HG03565 (cell line): ENCODE measurements at regions not wholly inside any gene's neighbourhood (a gene's known extent, or its start where the extent isn't known, plus 50 kb on each side); places are given as distances from the start of the nearest gene placed in this dataset.
A peak's percentile ranks its signal among the peaks of the same experiment; 100 is the strongest.
"Not testable (repeated sequence)": the region's sequence is repeated elsewhere in the genome, so short reads cannot be mapped to it uniquely, and the experiment has no call there.

Experiments
- ATAC-seq: cut with Tn5 transposase; IDR thresholded peaks from one replicate; pipeline ENCODE4 v1.9.1; 2021; ENCODE audit warnings: mild to moderate bottlenecking, moderate library complexity; ENCODE audit not compliant: unreplicated experiment

DNA sequence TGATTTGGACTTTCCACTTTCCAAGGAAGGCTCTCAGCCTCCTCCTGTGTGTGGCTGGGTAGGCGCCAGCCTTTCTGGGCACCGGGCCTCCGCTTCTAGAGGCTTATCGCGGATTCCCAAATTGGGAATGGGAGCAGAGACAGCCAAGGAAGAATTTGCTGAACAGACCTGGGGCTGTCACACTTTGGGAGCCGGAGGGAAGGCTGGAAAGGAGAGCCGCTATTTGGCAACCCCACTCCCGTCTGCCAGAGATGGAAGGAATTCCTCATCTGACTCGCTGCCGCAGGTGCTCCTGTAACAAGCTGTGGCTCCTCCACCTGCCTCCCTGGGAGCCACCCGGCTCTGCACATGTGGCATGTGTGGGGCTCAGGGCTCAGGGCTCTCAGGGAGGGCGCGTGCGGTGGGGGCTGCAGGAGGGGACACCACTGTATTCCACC is 50.8 kb upstream of the ECHDC3 start:
- no peak for ATAC-seq

DNA sequence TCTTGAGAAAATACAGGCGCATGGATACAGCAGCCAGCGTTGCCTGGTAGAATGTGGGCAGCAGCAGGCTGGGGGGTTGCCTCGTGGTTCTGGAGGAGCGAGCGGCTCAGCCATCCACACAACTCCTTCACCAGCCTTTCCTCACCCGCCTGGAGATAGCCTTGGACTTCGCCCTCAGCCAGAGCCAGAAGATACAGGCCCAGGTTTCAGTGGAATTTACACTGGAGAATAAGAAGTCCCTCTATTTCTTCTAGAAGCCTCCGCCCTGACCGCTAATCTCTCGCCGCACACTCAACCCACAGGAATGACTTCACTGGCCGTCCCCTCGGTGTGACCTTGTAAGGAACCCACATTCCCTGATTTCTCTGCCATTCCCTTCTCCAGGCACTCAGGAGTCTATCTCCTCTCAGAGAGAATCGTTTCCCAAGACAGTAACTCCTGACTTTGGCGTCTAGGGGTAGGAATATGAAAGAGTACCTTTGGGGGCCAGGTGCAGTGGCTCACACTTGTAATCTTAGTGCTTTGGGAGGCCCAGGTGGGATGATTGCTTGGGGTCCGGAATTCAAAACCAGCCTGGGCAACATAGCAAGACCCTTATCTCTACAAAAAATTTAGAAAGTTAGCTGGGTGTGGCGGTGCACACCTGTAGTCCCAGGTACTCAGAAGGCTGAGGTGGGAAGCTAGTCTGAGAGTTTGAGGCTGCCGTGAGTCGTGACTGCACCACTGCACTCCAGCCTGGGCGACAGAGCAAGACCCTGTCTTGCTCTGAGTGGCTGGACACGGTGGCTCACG is 52.0 kb upstream of the ECHDC3 start:
- no peak for ATAC-seq

DNA sequence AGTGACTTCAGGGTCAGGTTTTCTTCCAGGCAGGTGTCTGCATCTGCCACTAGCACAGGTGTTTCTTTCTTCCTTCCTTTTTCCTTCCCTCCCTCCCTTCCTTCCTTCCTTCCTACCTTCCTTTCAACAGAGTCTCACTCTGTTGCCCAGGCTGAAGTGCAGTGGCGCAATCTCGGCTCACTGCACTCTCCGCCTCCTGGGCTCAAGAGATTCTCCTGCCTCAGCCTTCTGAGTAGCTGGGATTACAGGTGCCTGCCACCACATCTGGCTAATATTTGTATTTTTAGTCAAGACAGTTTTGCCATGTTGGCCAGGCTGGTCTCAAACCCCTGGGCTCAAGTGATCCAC is 53.8 kb upstream of the ECHDC3 start:
- ATAC-seq = not testable (repeated sequence)

DNA sequence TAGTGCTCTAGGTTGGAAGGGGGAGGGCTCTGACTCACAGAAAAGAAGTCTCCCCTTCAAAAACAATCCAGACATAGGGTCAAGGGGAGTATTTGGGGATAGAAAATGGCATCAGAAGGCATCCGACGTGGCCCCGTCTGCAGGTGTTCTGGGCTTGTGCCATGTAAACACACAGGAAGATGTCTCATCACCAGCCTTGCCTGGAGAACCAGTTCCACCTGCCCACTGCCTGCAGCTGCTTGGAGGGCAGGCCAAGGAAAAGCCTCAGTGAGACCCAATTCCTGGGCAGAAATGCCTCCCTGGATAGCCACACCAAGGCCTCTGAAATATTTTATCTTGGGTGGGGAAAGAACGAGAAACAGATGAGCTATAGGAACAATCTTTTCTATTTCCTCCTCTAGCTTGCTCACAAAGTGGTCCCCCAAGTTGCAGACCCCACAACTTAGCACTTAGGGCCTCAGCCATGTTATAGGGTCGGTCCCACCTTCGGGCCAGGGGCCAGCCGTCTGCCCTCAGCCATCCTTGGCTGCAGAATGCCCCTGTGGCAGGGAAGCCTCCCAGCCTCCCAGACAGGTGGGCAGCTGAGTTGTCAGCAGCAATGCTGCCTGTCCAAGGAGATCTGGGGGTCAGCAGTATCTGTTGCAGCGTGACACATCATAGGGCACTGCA is 54.3 kb upstream of the ECHDC3 start:
- no peak for ATAC-seq

DNA sequence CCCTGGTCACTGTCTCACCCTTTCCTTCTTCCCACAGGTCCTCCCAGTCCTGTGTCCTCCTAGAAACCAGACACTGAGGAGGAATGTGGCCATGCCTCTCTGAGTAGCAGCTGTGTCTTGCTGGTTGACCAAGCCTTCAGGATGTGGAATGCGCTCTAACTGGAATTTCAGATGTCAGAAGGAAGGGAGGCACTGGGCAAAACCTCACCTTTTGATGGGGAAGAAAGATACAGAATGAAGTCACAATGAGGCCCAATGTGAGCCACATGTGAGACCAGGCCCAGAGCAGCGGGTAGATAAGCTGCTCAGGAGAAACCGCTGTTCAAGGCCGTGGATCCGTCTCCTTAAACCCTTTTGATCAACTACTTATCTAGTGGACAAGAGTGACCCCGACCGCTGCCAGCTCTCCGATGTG is 54.8 kb upstream of the ECHDC3 start:
- ATAC-seq = no peak

DNA sequence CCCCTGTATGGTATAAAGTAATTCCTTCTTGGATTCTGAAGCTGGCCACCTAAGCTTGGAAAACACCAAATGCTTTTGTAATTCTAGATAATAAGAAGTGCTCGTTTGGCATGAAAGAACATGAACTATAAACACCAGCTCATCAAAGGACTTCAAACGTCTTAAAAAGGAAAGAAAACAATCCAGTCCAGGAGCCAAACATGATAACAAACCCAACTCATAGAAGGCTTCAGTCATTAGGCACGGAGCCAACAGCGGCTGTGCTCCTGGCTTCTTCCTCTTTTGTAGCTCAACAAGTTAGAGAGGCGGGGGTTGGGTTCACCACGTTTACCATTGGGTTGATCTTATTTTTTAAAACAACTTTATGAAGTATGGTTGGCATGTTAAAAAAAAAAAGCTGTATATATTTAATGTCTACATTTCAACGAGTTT is 56.4 kb upstream of the ECHDC3 start:
- no peak for ATAC-seq

DNA sequence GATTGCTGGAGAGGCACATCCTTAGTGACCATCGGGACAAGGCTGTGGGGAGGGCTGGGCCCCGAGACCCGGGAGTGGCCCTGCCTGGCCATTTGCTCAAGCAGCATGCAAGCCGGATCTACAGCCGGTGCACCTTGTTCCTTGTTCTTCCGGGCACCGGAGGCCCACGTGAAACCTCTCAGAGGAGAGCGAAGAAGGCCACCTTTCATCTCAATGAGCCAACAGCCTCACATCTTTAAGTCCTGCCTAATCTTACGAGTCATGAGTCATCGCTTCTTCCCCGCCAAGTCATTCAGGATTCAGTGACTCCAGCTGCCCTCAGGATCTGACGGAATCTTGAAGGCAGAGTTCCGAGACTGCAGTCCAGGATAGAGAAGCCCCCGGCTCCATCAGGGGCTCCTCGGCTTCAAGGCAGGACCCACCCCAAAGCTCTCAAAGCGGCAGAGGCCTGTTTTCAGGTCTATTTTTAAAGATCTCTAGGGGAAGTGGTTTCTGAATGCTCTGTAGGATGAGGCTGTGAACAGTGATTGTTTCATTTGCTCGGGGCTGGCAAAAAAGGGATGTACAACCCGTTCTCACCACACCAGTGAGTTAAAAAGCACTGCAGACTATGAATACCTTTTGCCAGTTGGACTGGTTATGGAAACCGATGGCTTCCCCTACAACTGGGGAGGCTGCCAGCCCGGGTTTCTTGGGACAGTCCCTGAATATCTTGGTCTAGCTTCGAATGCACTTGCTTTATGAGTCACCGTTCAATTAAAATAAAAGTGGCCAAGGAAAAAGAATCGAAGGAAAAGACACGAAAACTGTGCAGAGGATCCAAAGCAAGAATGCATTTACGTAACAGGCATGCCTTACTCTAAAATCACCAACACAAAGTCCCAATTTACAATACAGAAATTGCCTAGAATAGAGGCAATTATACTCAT is 57.2 kb upstream of the ECHDC3 start:
- ATAC-seq = peak; percentile 52

DNA sequence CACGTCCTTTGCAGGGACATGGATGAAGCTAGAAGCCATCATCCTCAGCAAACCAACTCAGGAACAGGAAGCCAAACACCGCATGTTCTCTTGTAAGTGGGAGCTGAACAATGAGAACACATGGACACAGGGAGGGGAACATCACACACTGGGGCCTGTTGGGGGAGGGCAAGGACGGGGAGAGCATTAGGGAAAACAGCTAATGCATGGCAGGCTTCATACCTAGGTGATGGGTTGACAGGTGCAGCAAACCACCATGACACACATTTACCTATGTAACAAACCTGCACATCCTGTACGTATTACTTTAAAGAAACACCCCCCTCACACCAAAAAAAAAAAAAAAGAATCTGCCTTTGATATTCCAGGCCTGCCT is 57.9 kb upstream of the ECHDC3 start:
- not testable (repeated sequence) for ATAC-seq

DNA sequence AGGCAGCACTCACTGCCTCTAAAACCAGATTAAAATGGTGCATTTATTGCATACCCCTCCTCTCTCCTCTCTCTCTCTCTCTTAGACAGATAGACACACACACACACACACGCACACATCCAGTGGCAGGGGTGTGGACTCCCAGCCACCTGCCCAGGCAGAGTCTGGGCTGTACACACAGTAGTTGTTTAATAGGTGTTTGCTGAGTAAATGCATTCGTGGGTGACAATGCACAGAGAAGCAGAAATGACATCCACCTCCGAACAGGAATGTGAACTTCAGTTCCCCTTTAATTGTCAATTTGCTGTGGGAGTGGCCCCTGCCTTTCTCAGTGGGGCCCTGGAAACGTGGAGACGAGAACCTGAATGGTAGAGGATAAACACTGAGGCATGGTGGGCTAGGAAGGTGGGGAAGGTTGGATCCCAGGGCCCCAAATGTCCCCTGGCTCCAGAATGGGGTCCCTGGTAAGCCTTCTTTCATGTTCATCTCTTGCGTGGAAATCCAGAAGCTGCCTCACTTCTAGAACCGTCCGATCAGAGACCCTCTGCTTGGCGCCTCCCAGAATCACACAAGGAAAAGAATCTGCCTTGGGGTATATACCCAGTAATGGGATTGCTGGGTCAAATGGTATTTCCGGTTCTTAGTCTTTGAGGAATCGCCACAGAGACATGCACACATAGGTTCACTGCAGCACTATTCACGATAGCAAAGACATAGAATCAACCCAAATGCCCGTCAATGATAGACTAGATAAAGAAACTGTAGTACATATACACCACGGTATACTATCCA is 58.5 kb upstream of the ECHDC3 start:
- no peak for ATAC-seq

DNA sequence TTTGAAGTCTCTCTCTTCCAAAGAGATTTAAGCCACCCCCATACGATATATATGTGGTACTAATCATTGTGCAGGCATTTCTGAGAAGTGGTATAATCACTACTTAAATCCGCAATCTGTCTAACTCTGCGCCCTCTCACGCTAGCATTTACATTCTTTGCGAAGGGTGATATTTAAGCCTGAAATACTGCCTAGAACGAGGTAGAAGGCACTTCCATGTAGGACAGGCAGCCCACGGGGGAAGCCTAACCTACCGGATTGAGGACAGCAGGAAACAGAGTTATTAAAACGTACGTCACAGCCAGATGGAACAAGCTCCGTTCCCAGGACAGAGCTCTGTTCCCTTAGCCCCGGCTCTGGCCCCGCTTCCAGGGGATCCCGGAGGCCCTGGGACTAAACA is 59.3 kb upstream of the ECHDC3 start:
- ATAC-seq = no peak

DNA sequence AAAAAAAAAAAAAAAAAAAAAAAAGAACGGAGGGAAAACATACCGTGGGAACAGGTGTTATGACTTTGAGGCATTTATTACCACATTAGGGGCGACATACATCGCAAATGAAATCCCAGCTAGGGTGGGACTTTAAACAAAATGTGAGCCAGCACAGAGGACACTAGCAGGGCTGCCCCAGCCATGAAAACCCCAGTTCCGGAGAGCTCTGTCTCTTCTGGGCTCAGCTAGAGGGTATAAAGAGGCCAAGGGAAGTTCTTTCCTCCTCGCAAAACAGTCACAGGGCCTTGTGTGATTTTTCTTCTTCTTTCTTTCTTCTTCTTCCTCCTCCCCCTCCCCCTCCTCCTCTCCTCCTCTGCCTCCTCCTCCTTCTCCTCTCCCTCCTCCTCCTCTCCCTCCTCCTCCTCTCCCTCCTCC is 59.9 kb upstream of the ECHDC3 start:
- no peak for ATAC-seq

DNA sequence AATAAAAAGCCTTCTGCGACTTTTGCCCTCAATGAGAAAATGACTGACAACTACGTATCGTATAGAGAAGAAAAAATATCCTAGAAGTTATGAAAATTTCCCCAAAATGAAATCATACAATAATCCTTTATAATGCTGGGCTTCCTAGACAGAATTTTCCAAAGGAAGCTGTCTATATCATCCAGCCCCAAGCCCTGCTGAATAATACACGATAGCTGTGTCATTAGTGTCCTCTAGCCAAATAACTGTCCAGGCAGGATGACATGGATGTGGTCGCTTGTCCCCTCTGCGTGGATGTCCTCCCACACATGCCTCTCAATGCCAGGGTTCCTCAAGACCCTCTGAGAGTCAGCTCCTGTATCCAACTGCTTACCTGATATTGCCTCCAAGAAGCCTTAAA is 61.7 kb upstream of the ECHDC3 start:
- no peak for ATAC-seq

DNA sequence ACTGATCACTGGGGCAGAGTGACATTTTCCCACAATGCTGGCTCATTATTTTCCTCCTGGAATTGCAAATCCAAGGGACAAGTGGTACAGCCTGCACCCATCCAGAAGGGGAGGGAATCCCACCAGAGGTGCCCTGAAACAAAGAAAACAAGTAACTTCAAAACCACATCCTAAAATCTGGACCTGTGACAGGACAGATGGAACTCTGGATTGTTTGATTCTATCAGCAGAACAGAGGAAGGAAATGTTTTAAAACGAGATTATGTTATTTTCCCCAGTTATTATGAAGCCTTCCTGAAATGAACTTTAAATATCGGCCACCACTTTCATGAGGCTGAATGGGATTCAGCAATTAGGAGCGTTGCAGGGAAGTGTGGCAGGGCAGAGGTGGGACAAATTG is 62.2 kb upstream of the ECHDC3 start:
- ATAC-seq = no peak

DNA sequence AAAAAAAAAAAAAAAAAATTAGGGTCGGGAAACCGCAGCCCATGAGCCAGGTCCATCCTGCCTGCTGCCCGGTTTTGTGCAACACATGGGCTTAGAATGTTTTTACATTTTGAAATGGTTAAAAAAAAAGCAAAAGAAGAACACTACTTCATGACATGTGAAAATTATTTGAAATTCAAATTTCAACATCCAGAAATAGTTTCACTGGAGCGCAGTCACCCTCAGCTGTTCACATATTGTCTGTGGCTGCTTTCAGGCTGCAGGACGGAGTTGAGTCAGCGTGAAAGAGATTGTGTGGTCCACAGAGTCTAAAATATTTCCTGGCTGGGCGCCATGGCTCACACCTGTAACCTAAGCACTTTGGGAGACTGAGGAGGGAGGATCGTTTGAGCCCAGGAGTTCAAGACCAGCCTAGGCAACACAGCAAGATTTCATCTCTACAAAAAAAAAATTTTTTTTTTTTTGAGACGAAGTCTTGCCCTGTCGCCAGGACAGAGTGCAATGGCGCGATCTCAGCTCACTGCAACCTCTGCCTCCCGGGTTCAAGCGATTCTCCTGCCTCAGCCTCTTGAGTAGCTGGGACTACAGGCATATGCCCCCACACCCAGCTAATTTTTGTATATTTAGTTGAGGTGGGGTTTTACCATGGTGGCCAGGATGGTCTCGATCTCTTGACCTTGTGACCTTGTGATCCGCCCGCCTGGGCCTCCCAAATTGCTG is 63.9 kb upstream of the ECHDC3 start:
- ATAC-seq = peak; percentile 90

DNA sequence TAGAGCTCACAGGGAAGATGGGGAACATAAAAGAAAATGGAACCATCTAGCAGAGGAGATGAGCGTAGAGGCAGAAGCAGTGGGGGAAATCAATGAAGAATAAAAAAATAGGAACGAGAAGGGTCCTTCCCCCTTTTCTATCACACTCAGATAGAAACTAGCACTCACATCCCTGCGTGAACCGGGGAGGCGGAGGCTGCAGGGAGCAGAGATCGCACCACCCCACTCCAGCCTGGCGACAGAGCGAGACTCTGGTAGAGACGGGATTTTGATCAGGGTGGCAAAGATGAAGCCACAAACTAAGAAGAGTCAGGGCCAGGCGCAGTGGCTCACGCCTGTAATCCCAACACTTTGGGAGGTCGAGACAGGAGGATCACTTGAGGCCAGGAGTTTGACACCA is 64.7 kb upstream of the ECHDC3 start:
- ATAC-seq = no peak

DNA sequence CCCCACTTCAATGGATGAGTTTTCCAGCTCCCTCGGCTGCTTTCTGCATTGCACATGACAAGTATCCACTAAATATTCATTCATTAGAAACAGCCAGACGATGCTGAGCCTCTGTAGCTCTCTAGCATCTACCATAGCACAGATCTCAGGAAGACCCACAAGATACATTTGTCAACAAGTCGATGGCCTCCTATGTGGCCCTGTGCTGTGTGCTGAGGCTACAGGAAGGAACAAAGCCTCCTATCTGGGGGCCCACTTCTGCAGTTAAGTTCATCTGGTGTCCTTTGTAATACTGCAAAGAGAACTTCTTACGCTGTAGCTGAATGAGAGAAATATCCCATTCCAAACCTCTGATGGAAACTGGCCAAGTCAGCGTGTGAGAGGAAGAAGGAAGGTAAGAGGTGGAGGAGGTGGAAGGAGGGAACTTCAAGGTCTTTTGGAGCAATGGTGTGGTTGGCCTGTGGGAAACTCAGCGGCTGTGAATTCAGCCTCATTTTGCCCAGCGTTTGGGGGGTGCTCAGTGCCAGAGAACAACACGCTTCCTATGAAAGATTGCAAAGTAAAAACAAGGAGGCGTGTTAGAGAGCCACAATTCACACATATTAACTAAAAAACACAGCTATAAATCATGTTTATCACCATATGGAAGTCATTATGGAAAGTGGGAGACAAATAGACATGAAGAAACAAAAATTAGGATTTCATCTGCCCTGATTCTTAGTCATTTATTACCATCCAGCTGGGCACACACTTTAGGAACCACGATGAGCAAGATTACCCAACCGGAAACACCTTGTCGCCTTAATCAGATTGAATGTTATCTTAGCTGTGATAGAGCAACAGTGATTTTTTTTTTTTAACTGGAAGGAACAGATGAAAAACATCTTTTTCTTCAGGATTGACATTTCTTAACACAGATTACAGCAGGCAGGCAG is 62.2 kb upstream of the USP6NL start:
- no peak for ATAC-seq

DNA sequence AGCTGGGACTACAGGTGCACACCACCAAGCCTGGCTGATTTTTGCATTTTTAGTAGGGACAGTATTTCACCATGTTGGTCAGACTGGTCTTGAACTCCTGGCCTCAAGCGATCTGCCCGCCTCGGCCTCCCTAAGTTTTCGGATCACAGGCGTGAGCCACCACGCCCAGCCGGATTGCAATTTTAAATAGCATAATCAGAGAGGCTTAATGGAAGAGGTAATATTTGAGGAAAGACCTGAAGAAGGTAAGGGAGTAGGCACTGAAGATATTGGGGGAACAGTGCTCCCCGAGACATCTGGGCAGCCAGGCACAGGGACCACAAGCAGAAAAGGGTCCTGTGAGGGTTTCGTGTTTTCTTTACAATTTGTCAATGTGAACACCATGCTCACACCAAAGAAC is 61.4 kb upstream of the USP6NL start:
- no peak for ATAC-seq

DNA sequence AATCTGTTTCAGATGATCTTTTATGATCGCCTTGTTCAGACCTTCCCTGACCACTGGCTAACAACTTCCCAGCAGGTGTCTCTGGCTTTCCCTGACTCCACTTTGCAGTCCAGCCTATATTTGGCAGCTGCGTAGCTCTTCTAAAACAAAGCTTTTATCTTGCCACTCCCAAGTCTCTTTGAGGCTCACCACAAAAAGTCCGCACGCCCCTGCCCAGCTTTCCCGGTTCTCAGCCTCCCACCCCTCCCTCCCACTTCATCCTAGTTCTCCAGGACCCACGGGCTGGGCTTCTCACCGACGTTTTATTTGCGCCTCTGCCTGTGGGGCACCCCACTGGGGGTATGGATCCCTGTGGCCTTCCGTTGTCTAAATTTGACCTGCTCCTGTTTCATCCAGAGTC is 58.9 kb upstream of the USP6NL start:
- ATAC-seq = no peak
